ENCODE measurements at regions not wholly inside any gene's neighbourhood (a gene's known extent, or its start where the extent isn't known, plus 50 kb on each side); places are given as distances from the start of the nearest gene placed in this dataset.

DNA sequence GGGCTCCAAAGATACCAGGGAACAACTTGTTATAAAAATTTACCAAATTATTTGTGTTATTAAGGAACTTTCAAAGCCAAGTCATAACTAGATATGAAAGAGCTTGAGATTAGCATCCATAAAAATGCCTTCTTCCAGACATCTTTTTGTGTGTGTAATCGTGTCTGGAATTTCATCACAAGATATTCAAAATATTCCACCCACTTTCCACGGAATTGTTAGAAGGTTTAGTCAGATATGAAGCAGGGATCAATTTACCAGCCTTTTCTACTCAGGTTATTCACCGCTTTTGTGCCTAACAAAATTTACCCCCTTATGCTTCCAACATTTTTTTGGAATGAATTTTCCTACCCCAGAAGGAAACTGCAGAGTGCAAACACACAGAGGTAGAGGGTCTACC is 130.2 kb upstream of the ACVR2A start:
- intact Hi-C loops (cut with micrococcal nuclease): no loop called here
- H3K9me3 Mint-ChIP-seq: peaks cover 15% of the 10 kb centered on the region
- no peaks in the 10 kb centered on the region for H3K36me3 Mint-ChIP-seq (ENCODE audit: low read depth)
- ChIA-PET CTCF (no interaction called here), POLR2A (no interaction called here)
- no peak for ATAC-seq (ENCODE audit: low read depth)
- no peak overlapping the region for H3K4me3 Mint-ChIP-seq
- no peak overlapping the region for H3K27ac Mint-ChIP-seq
- no peak for DNase-seq
- TF ChIP-seq CTCF (IDR thresholded peaks at IDR 0.05): no peak
- no peaks in the 10 kb centered on the region for H3K4me1 Mint-ChIP-seq
- H3K27me3 Mint-ChIP-seq: no peaks in the 10 kb centered on the region

DNA sequence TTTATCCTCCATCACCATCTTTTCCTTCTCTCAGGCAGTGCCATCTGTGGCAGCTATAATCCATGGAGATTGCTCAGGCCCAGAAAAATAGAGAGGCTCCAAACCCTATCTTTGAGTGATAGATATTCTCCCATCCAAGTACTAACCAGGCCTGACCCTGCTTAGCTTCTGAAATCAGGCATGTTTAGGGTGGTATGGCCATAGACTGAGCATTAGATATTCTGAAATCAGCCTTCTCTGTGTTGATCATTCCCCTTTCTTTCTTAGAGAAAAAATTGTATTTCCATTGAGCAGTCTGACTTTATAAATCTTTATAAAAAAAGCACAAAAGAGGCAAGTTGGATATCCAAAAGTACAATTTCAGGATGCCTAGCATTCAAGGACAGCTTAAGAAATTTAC is 131.5 kb upstream of the ACVR2A start:
- Mint-ChIP-seq H3K27me3 (no peaks in the 10 kb centered on the region), H3K27ac (no peak overlapping the region), H3K9me3 (peaks cover 15% of the 10 kb centered on the region), H3K4me3 (no peak overlapping the region), H3K4me1 (no peaks in the 10 kb centered on the region), H3K36me3 (ENCODE audit: low read depth) (no peaks in the 10 kb centered on the region)
- TF ChIP-seq CTCF (IDR thresholded peaks at IDR 0.05): no peak
- DNase-seq: no peak
- CTCF ChIA-PET: no interaction called here
- no peak for ATAC-seq (ENCODE audit: low read depth)
- POLR2A ChIA-PET: no interaction called here
- intact Hi-C loops (cut with micrococcal nuclease): no loop called here

GRCh38 chr2:147712051-147712450 is 132.8 kb upstream of the ACVR2A start:
- Mint-ChIP-seq H3K27ac (no peak overlapping the region), H3K4me1 (no peaks in the 10 kb centered on the region), H3K9me3 (peaks cover 15% of the 10 kb centered on the region), H3K36me3 (ENCODE audit: low read depth) (no peaks in the 10 kb centered on the region), H3K27me3 (no peaks in the 10 kb centered on the region), H3K4me3 (no peak overlapping the region)
- ATAC-seq (ENCODE audit: low read depth): no peak
- intact Hi-C loops (cut with micrococcal nuclease): no loop called here
- POLR2A ChIA-PET: no interaction called here
- DNase-seq: no peak
- CTCF ChIA-PET: no interaction called here
- TF ChIP-seq CTCF (IDR thresholded peaks at IDR 0.05): no peak

DNA sequence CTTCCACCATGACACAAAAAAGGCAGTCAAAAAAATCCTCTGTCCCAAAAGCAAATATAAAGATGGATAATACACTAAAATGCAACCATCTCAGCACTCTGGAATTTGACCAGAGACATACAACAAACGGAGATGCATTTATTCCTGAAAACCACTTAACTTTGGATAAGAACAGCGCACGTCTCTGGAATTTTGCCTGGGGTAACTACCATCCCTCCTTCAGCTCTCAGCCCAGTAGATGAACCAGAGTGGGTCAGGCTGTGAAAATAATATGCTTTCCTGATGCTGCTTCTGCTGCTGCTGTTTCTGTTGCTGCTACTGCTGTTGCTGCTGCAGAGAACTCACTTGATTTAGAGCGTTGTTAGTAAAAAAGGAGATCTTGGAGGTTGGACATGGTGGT is 133.8 kb upstream of the ACVR2A start:
- Mint-ChIP-seq H3K27ac (no peak overlapping the region), H3K36me3 (ENCODE audit: low read depth) (no peaks in the 10 kb centered on the region), H3K4me3 (no peak overlapping the region), H3K9me3 (peaks cover 15% of the 10 kb centered on the region), H3K27me3 (no peaks in the 10 kb centered on the region), H3K4me1 (no peaks in the 10 kb centered on the region)
- ATAC-seq (ENCODE audit: low read depth) (no peak), DNase-seq (no peak)
- intact Hi-C loops (cut with micrococcal nuclease): no loop called here
- ChIA-PET POLR2A (no interaction called here), CTCF (no interaction called here)
- no peak for TF ChIP-seq CTCF (IDR thresholded peaks at IDR 0.05)

DNA sequence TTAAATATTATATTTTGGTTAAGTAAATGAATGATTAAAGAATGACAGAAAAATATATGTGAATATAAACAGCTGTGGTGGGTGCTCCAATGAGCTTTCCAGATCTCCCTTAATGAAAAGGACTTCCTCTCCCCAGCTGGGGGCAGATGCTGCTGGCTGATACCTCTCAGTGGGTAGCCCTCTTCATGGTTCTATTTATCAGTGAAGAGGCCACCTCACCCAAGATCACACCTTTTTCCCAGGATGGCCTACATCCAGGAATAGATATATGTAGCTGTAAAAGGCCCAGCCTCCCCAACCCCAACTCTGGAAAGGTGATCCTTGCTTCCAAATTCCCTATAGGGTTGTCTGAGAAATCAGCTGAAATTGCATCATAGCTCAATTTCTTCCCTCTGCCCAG is 135.2 kb upstream of the ACVR2A start:
- peaks cover 15% of the 10 kb centered on the region for H3K9me3 Mint-ChIP-seq

More for the DNA sequence above, 135.2 kb upstream of the ACVR2A start:
- DNase-seq (no peak), ATAC-seq (ENCODE audit: low read depth) (no peak)
- no peaks in the 10 kb centered on the region for H3K27me3 Mint-ChIP-seq
- H3K36me3 Mint-ChIP-seq (ENCODE audit: low read depth): no peaks in the 10 kb centered on the region
- TF ChIP-seq CTCF (IDR thresholded peaks at IDR 0.05): no peak
- no peak overlapping the region for H3K4me3 Mint-ChIP-seq
- ChIA-PET CTCF (no interaction called here), POLR2A (no interaction called here)
- intact Hi-C loops (cut with micrococcal nuclease): no loop called here
- H3K4me1 Mint-ChIP-seq: no peaks in the 10 kb centered on the region
- no peak overlapping the region for H3K27ac Mint-ChIP-seq
